GM18868 (cell line): ENCODE measurements at regions not wholly inside any gene's neighbourhood (a gene's known extent, or its start where the extent isn't known, plus 50 kb on each side); places are given as distances from the start of the nearest gene placed in this dataset.
A peak's percentile ranks its signal among the peaks of the same experiment; 100 is the strongest.

ENCODE experiments used
- ATAC-seq: cut with Tn5 transposase; IDR thresholded peaks from one replicate; pipeline ENCODE4 v1.9.1; 2021; ENCODE audit warnings: mild to moderate bottlenecking, moderate library complexity; ENCODE audit not compliant: unreplicated experiment

GRCh38 chr4:122516376-122516775 is 59.9 kb upstream of the IL2 start:
- ATAC-seq = no peak

GRCh38 chr4:122514671-122515070 is 58.1 kb upstream of the IL2 start:
- ATAC-seq = no peak

- peak; percentile 64 for ATAC-seq
Observed at GRCh38 chr4:122512430-122512829, 55.9 kb upstream of the IL2 start.

- peak; percentile 64 for ATAC-seq
Observed at GRCh38 chr4:122508083-122508482, 51.6 kb upstream of the IL2 start.
